Prostate gland (tissue), 2 donors: ENCODE measurements at regions not wholly inside any gene's neighbourhood (a gene's known extent, or its start where the extent isn't known, plus 50 kb on each side); places are given as distances from the start of the nearest gene placed in this dataset.

Experiments
- DNase-seq: peaks from one replicate; pipeline ENCODE4 v3.0.0-alpha.2; 2019; ENCODE audit warnings: low spot score
- H3K27ac ChIP-seq, 2 donors: fragments of 200-600 bp; sonication (generic); 2 replicates each; pipeline ENCODE4 v1.5.1; 2017 to 2019
- H3K27me3 ChIP-seq: fragments of 200-600 bp; sonication (generic); replicated peaks from 2 replicates; pipeline ENCODE4 v1.5.1; 2019; ENCODE audit not compliant: insufficient read depth
- H3K36me3 ChIP-seq, 2 donors: fragments of 200-600 bp; sonication (generic); 1 replicate in 1 of 2; 2 replicates in 1 of 2; pipeline versions ENCODE4 v1.5.1 to v1.8.1; 2017 to 2019
- H3K4me1 ChIP-seq: fragments of 200-600 bp; sonication (generic); replicated peaks from 2 replicates; pipeline ENCODE4 v1.5.1; 2019
- H3K4me3 ChIP-seq, 2 donors: fragments of 200-600 bp; sonication (generic); 2 replicates each; pipeline ENCODE4 v1.5.1; 2017 to 2019
- H3K9me3 ChIP-seq: fragments of 200-600 bp; sonication (generic); 2 replicates; pipeline ENCODE4 v1.5.1; 2017
- CTCF ChIP-seq, 4 experiments: fragments of 200-600 bp in 2 of 4; fragments of 450-650 bp in 2 of 4; sonication (generic) in 2 of 4; IDR thresholded peaks; 1 replicate in 3 of 4; 2 replicates in 1 of 4; pipeline ENCODE4 v1.5.1; 2016 to 2019; ENCODE audit warnings: antibody characterized with exemption in 4 of 4, mild to moderate bottlenecking in 2 of 4, moderate library complexity in 2 of 4
- POLR2A ChIP-seq: fragments of 450-650 bp; IDR thresholded peaks from one replicate; pipeline ENCODE4 v1.6.1; 2016; ENCODE audit warnings: antibody characterized with exemption, mild to moderate bottlenecking
- POLR2AphosphoS5 ChIP-seq: sonication (generic); formaldehyde crosslinking; IDR thresholded peaks from one replicate; pipeline ENCODE4 v1.6.1; 2017; ENCODE audit warnings: antibody characterized with exemption
- WGBS: methylation state at CpG from one replicate; pipeline ENCODE4 v1.1.5; 2018; 5-methylcytosine and 5-hydroxymethylcytosine counted together
- intact Hi-C: fragments of 100-400 bp; cut with DNase I; formaldehyde crosslinking; loops from one replicate; pipeline ENCODE4 v1.14.2; 2022

GRCh38 chr13:112134391-112135075 is 67.6 kb downstream of the SOX1 start:
- Histone ChIP-seq H3K4me3 (no peak overlapping the region), H3K27ac (no peak overlapping the region), H3K27me3 (peaks cover 8% of the 10 kb centered on the region), H3K4me1 (no peaks in the 10 kb centered on the region), H3K9me3 (no peaks in the 10 kb centered on the region), H3K36me3 (no peaks in the 10 kb centered on the region)
- no peak for TF ChIP-seq CTCF (IDR thresholded peaks at IDR 0.05)
- no peak for TF ChIP-seq POLR2AphosphoS5
- TF ChIP-seq POLR2A, result no peak
- intact Hi-C loops, result no loop called here
- no peak for DNase-seq
- WGBS, result 81% methylated on average over 17 of the region's 17 CpGs

GRCh38 chr13:112136095-112136494 is 69.1 kb downstream of the SOX1 start:
- Histone ChIP-seq H3K27me3 (peaks cover 8% of the 10 kb centered on the region), H3K4me3 (no peak overlapping the region), H3K9me3 (no peaks in the 10 kb centered on the region), H3K27ac (no peak overlapping the region), H3K36me3 (no peaks in the 10 kb centered on the region), H3K4me1 (no peaks in the 10 kb centered on the region)
- WGBS, result 93% methylated on average over 7 of the region's 7 CpGs
- intact Hi-C loops, result no loop called here
- TF ChIP-seq CTCF (IDR thresholded peaks at IDR 0.05), result no peak
- TF ChIP-seq POLR2A, result no peak
- no peak for TF ChIP-seq POLR2AphosphoS5
- no peak for DNase-seq

- H3K27me3 ChIP-seq, result peaks cover 8% of the 10 kb centered on the region
- no peak for DNase-seq
Measured at GRCh38 chr13:112137144-112137543, 70.2 kb downstream of the SOX1 start.

GRCh38 chr13:112140366-112140765 is 73.4 kb downstream of the SOX1 start:
- Histone ChIP-seq H3K27me3 (peaks cover 8% of the 10 kb centered on the region), H3K4me3 (no peak overlapping the region), H3K4me1 (no peaks in the 10 kb centered on the region), H3K36me3 (no peaks in the 10 kb centered on the region), H3K9me3 (no peaks in the 10 kb centered on the region), H3K27ac (no peak overlapping the region)
- TF ChIP-seq CTCF (IDR thresholded peaks at IDR 0.05) (no peak), POLR2A (no peak), POLR2AphosphoS5 (no peak)
- WGBS, result 24% methylated on average over 7 of the region's 7 CpGs
- intact Hi-C loops, result no loop called here
- no peak for DNase-seq

More at GRCh38 chr13:112137144-112137543, 70.2 kb downstream of the SOX1 start:
- Histone ChIP-seq H3K4me1 (no peaks in the 10 kb centered on the region), H3K9me3 (no peaks in the 10 kb centered on the region), H3K27ac (no peak overlapping the region), H3K36me3 (no peaks in the 10 kb centered on the region), H3K4me3 (no peak overlapping the region)
- WGBS, result 93% methylated on average over 6 of the region's 6 CpGs
- TF ChIP-seq POLR2AphosphoS5 (no peak), POLR2A (no peak), CTCF (IDR thresholded peaks at IDR 0.05) (no peak)
- intact Hi-C loops, result no loop called here
